NCI-H1105 (cell line): ENCODE measurements at regions not wholly inside any gene's neighbourhood (a gene's known extent, or its start where the extent isn't known, plus 50 kb on each side); places are given as distances from the start of the nearest gene placed in this dataset.

ENCODE experiments used
- DNase-seq: peaks from one replicate; lab custom pipeline; 2025; lab: John Stamatoyannopoulos, UW

- no peak for DNase-seq
Measured at GRCh38 chr2:147068071-147068470, 776.8 kb upstream of the ACVR2A start.

- no peak for DNase-seq
Measured at GRCh38 chr2:147067136-147067535, 777.7 kb upstream of the ACVR2A start.

- no peak for DNase-seq
Measured at GRCh38 chr2:147062073-147062472, 782.8 kb upstream of the ACVR2A start.

- DNase-seq: no peak
Measured at GRCh38 chr2:147061269-147061668, 783.6 kb upstream of the ACVR2A start.

- no peak for DNase-seq
Measured at GRCh38 chr2:147057892-147058490, 786.8 kb upstream of the ACVR2A start.

GRCh38 chr2:147051814-147052213 lies 793.0 kb upstream of the ACVR2A start:
- DNase-seq: peak; percentile 40

GRCh38 chr2:147051248-147051647 lies 793.6 kb upstream of the ACVR2A start:
- no peak for DNase-seq

- DNase-seq: no peak
Measured at GRCh38 chr2:147049957-147050356, 794.9 kb upstream of the ACVR2A start.

GRCh38 chr2:147046473-147046872 lies 798.4 kb upstream of the ACVR2A start:
- DNase-seq: no peak

GRCh38 chr2:147045113-147045512 lies 799.7 kb upstream of the ACVR2A start:
- DNase-seq: no peak

GRCh38 chr2:147041121-147041494 lies 803.7 kb upstream of the ACVR2A start:
- DNase-seq: no peak

- no peak for DNase-seq
Measured at GRCh38 chr2:147040298-147041120, 804.3 kb upstream of the ACVR2A start.

- no peak for DNase-seq
Measured at GRCh38 chr2:147037048-147037447, 807.8 kb upstream of the ACVR2A start.

GRCh38 chr2:147033044-147033443 lies 811.8 kb upstream of the ACVR2A start:
- DNase-seq: no peak

GRCh38 chr2:147031897-147032296 lies 812.9 kb upstream of the ACVR2A start:
- DNase-seq: no peak

GRCh38 chr2:147030966-147031720 lies 813.7 kb upstream of the ACVR2A start:
- no peak for DNase-seq

- DNase-seq: no peak
Measured at GRCh38 chr2:147027436-147027835, 817.4 kb upstream of the ACVR2A start.

- no peak for DNase-seq
Measured at GRCh38 chr2:147026664-147027295, 818.0 kb upstream of the ACVR2A start.

- DNase-seq: no peak
Measured at GRCh38 chr2:147025646-147026585, 818.9 kb upstream of the ACVR2A start.

GRCh38 chr2:147019311-147019710 lies 825.5 kb upstream of the ACVR2A start:
- no peak for DNase-seq

- DNase-seq: no peak
Measured at GRCh38 chr2:147017951-147018645, 826.7 kb upstream of the ACVR2A start.
